SHP77 (cell line): ENCODE measurements at regions not wholly inside any gene's neighbourhood (a gene's known extent, or its start where the extent isn't known, plus 50 kb on each side); places are given as distances from the start of the nearest gene placed in this dataset.
"Not testable (repeated sequence)": the region's sequence is repeated elsewhere in the genome, so short reads cannot be mapped to it uniquely, and the experiment has no call there.

Experiments
- DNase-seq, 2 experiments: peaks; one replicate each; lab custom pipeline; 2025; lab: John Stamatoyannopoulos, UW

- DNase-seq = no peak
These were observed 190.1 kb downstream of the UBE3A start for GRCh38 chr15:25248583-25249235.

- DNase-seq = no peak
These were observed 189.4 kb downstream of the UBE3A start for GRCh38 chr15:25249236-25250010.

- DNase-seq = no peak
These were observed 188.7 kb downstream of the UBE3A start for GRCh38 chr15:25250011-25250596.

GRCh38 chr15:25250906-25251622 is 187.8 kb downstream of the UBE3A start:
- no peak for DNase-seq

GRCh38 chr15:25251700-25252390 is 187.0 kb downstream of the UBE3A start:
- DNase-seq = no peak

GRCh38 chr15:25253048-25253973 is 185.5 kb downstream of the UBE3A start:
- DNase-seq = not testable (repeated sequence)

- peak; percentile 2 to 20 for DNase-seq
These were observed 170.7 kb downstream of the UBE3A start for GRCh38 chr15:25268166-25268565.
